ENCODE measurements at regions not wholly inside any gene's neighbourhood (a gene's known extent, or its start where the extent isn't known, plus 50 kb on each side); places are given as distances from the start of the nearest gene placed in this dataset.

DNA sequence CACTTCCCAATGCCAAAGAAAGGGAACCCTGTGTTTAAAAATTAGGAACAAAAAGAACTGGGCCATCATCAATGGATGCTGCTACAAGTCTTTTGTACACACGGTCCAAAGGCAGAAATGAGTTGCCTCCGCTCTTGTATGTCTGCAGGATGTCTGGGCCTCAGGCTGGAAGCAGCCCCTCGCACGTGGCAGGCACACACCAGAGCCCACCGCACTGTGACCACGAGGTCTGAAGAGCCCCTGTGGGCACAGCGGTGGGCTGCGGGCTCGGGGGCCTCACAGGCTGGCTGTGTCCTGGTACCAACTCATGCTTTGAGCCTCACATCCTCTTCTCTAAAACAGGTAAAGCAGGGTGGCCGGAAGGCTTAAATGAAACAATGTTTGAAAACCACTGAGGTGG lies 309.3 kb downstream of the C16orf95 start:
- H3K4me3 Mint-ChIP-seq: no peak overlapping the region
- H3K27me3 Mint-ChIP-seq: peaks cover 2% of the 10 kb centered on the region
- DNase-seq: no peak
- no peaks in the 10 kb centered on the region for H3K9me3 Mint-ChIP-seq
- H3K27ac Mint-ChIP-seq: no peak overlapping the region
- no peaks in the 10 kb centered on the region for H3K36me3 Mint-ChIP-seq (ENCODE audit: low read depth)
- ATAC-seq: no peak
- H3K4me1 Mint-ChIP-seq: no peaks in the 10 kb centered on the region

DNA sequence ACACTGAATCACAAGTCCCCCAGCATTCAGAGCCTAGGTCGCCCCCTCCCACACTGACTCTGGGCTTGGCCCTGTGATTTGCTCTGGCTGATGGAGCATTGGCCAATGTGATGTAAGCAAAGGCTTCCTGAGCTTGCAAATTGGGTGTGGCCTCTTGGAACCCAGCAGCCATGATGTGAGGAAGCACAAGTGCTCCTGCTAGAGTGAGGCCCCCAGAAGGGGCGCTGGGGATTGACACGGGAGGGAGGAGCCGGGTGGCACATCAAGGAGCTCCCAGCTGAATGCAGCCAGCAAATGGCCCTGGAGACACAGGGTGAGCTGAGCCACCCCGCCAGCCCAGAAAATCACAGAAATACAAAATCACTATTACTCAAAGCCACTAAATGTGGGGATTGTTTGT lies 308.5 kb downstream of the C16orf95 start:
- H3K4me1 Mint-ChIP-seq: no peaks in the 10 kb centered on the region
- H3K36me3 Mint-ChIP-seq (ENCODE audit: low read depth): no peaks in the 10 kb centered on the region
- peaks cover 2% of the 10 kb centered on the region for H3K27me3 Mint-ChIP-seq
- DNase-seq: no peak
- H3K27ac Mint-ChIP-seq: no peak overlapping the region
- ATAC-seq: no peak
- H3K4me3 Mint-ChIP-seq: no peak overlapping the region
- H3K9me3 Mint-ChIP-seq: no peaks in the 10 kb centered on the region

GRCh38 chr16:87012954-87013938 lies 303.9 kb downstream of the C16orf95 start:
- no peaks in the 10 kb centered on the region for H3K9me3 Mint-ChIP-seq
- peaks cover 20% of the 10 kb centered on the region for H3K27me3 Mint-ChIP-seq
- ATAC-seq: no peak
- DNase-seq: no peak
- H3K4me3 Mint-ChIP-seq: no peak overlapping the region
- H3K4me1 Mint-ChIP-seq: no peaks in the 10 kb centered on the region
- peaks cover 4% of the 10 kb centered on the region for H3K36me3 Mint-ChIP-seq (ENCODE audit: low read depth)
- no peak overlapping the region for H3K27ac Mint-ChIP-seq

DNA sequence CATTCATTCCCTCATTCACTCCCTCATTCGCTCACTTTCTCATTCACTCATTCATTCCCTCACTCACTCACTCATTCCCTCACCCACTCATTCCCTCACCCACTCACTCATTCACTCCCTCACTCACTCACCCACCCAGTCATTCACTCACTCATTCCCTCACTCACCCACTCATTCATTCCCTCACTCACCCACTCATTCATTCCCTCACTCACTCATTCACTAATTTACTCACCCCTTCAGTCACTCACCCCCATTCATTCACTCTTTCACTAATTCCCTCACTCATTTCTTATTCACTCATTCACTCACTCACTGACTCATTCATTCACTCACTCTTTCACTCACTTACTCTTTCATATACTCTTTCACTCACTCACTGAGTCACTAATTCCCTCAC lies 303.1 kb downstream of the C16orf95 start:
- peaks cover 4% of the 10 kb centered on the region for H3K36me3 Mint-ChIP-seq (ENCODE audit: low read depth)
- H3K27ac Mint-ChIP-seq: no peak overlapping the region
- H3K9me3 Mint-ChIP-seq: no peaks in the 10 kb centered on the region
- H3K4me3 Mint-ChIP-seq: no peak overlapping the region
- no peaks in the 10 kb centered on the region for H3K4me1 Mint-ChIP-seq
- H3K27me3 Mint-ChIP-seq: peaks cover 23% of the 10 kb centered on the region
- DNase-seq: no peak
- ATAC-seq: no peak

GRCh38 chr16:87015021-87015420 lies 302.2 kb downstream of the C16orf95 start:
- Mint-ChIP-seq H3K4me3 (no peak overlapping the region), H3K27me3 (peaks cover 23% of the 10 kb centered on the region), H3K9me3 (no peaks in the 10 kb centered on the region), H3K27ac (no peak overlapping the region), H3K36me3 (ENCODE audit: low read depth) (peaks cover 4% of the 10 kb centered on the region), H3K4me1 (no peaks in the 10 kb centered on the region)
- ATAC-seq (no peak), DNase-seq (no peak)

GRCh38 chr16:87016046-87017035 lies 300.9 kb downstream of the C16orf95 start:
- Mint-ChIP-seq H3K36me3 (ENCODE audit: low read depth) (peaks cover 4% of the 10 kb centered on the region), H3K9me3 (no peaks in the 10 kb centered on the region), H3K27ac (no peak overlapping the region), H3K4me1 (no peaks in the 10 kb centered on the region), H3K27me3 (peaks cover 29% of the 10 kb centered on the region), H3K4me3 (no peak overlapping the region)
- ATAC-seq (no peak), DNase-seq (no peak)

DNA sequence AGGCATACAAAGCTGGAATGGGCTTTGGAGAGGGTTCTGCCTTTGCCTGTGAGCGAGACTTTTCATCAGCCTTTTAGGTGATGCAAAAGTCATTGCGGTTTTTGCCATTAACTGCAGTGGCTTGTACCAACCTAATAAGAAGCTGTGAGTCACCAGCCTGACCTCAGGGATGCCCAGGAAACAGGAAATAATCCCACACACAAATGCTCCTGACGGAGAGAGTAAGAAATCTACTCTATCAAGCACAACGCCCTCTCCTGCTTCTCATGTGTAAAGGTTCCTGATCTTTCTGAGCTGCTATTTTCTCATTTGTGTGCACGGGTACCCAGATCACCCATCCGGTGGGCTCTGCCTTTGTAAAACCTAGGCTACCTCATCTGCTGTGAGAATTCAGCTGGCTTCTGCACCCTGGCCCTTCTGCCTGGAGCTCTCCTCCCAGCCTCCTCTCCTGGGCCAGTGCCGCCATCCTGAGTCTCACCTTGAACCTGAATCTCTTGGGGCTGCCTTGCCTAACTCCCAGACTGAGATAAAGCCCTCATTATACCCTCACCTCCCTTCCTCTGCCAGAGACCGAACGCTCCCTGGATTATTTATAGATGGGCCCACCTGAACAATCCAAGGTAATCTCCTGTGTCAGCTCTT lies 299.7 kb downstream of the C16orf95 start:
- H3K4me3 Mint-ChIP-seq: no peak overlapping the region

DNA sequence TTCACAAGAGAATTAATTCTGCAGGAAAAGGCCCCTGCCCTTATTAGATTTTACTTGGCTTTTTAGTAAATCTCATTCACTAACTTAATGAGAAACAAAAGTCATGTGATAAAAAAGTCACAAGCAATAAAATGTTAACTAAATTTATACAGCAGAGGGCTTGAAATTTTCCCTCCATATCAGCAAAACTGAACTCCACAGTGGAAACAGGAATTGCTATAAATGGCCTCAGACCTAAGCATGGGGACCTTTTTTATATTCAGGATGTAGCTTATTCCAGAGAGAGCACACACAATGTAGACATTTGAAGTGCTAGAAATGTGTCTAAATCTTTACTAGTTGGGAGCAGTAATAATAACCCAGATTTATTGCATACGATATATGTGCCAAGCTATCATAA lies 291.5 kb downstream of the C16orf95 start:
- Mint-ChIP-seq H3K4me1 (no peaks in the 10 kb centered on the region), H3K9me3 (no peaks in the 10 kb centered on the region), H3K4me3 (no peak overlapping the region), H3K27me3 (peaks cover 18% of the 10 kb centered on the region), H3K27ac (no peak overlapping the region), H3K36me3 (ENCODE audit: low read depth) (no peaks in the 10 kb centered on the region)
- ATAC-seq (no peak), DNase-seq (no peak)

More for the DNA sequence above, 299.7 kb downstream of the C16orf95 start:
- ATAC-seq (peak; percentile 46), DNase-seq (no peak)
- peaks cover 4% of the 10 kb centered on the region for H3K36me3 Mint-ChIP-seq (ENCODE audit: low read depth)
- no peaks in the 10 kb centered on the region for H3K9me3 Mint-ChIP-seq
- no peaks in the 10 kb centered on the region for H3K4me1 Mint-ChIP-seq
- H3K27me3 Mint-ChIP-seq: peaks cover 34% of the 10 kb centered on the region
- H3K27ac Mint-ChIP-seq: no peak overlapping the region

DNA sequence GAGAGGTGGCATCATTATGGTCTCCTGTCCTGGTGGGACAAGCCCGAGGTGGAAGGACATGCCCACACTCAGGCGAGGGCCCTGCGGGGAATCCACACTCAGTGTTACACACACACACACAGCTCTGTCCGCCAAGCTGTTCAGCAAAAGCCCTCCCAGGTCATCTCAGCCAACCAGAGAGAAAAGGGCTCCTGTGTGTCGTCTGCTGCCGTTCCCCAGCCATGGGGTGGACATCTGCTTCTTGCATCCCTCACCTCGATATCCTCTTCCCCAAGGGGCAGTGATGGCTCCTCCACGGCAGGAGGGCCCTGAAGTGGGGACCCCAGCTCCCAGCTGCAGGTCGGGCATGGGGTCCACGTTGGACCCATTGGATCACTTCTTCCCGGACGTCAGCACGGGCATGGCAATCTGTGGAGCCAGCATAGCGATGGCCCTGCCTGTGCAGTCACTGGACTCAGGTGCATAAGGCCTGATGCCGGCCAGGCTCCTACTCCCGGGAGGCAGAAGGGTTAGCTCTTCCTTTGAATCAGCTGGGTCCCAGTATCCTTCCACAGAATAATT lies 290.1 kb downstream of the C16orf95 start:
- Mint-ChIP-seq H3K4me1 (no peaks in the 10 kb centered on the region), H3K27me3 (peaks cover 9% of the 10 kb centered on the region), H3K36me3 (ENCODE audit: low read depth) (no peaks in the 10 kb centered on the region), H3K27ac (no peak overlapping the region), H3K4me3 (no peak overlapping the region), H3K9me3 (no peaks in the 10 kb centered on the region)
- DNase-seq: no peak
- ATAC-seq: no peak

DNA sequence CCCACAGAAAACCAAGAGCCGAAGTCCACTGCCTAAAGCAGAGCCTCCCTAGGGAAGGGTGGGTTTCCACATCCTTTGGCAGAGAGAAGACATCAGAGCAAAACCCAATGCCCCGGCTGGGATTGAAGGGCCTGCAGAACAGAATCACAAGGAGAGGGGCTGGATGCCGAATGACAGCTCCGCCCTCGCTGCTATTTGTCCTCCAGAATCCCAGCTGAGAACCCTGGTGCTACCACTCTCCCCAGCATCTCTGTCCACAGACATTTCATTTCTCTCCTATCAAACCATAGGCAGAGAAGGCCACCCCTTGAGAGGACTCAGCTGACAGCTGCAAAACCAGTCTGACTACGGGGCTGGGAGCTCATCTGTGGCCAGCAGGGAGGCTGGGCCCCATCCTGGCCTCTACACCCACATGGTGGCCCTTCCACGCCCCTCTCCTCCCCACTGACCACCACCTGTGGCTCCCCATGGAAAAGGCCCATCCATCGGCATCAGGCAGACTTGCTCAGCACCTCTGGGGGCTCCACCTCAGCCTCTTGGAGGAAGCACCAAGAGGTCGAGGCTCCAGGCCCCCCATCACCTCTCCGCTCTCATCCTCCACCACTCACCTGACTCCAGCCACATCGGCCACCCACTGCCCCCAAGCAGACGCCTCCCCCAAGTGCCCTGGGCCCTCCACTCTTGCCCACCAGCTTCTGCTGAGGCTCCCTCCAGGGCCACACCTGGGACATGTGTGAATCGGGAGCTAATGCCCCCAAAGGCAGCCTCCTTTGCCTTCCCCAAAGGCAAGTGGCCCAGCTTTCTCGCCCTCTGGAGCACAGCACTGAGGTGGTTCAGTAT lies 288.5 kb downstream of the C16orf95 start:
- Mint-ChIP-seq H3K36me3 (ENCODE audit: low read depth) (no peaks in the 10 kb centered on the region), H3K4me3 (no peak overlapping the region), H3K9me3 (no peaks in the 10 kb centered on the region), H3K4me1 (no peaks in the 10 kb centered on the region), H3K27ac (no peak overlapping the region), H3K27me3 (peaks cover 6% of the 10 kb centered on the region)
- ATAC-seq: no peak
- DNase-seq: no peak

DNA sequence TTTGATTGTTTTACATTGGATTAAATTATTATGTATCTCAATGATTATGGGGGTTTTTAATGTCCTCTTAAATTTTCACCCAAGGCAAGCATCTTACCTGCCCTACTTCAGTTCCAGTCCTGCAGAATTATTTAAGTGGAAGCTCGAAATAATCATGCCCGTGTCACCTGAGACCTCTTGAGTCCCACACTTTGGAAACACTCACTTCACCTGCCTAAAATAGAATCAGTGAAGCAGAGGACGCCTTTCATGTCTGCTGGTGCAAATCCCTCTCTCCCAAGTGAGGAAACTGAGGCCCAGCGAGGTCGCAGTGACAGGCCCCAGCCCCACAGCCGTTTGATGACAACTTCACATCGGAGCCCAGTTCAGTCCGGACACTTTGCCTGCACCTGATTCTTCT lies 284.6 kb downstream of the C16orf95 start:
- H3K4me1 Mint-ChIP-seq: no peaks in the 10 kb centered on the region
- H3K9me3 Mint-ChIP-seq: no peaks in the 10 kb centered on the region
- no peaks in the 10 kb centered on the region for H3K27me3 Mint-ChIP-seq
- H3K27ac Mint-ChIP-seq: no peak overlapping the region
- H3K4me3 Mint-ChIP-seq: no peak overlapping the region
- no peaks in the 10 kb centered on the region for H3K36me3 Mint-ChIP-seq (ENCODE audit: low read depth)
- no peak for ATAC-seq
- no peak for DNase-seq

GRCh38 chr16:87033021-87033471 lies 284.1 kb downstream of the C16orf95 start:
- no peaks in the 10 kb centered on the region for H3K36me3 Mint-ChIP-seq (ENCODE audit: low read depth)
- H3K27me3 Mint-ChIP-seq: no peaks in the 10 kb centered on the region
- no peak for ATAC-seq

DNA sequence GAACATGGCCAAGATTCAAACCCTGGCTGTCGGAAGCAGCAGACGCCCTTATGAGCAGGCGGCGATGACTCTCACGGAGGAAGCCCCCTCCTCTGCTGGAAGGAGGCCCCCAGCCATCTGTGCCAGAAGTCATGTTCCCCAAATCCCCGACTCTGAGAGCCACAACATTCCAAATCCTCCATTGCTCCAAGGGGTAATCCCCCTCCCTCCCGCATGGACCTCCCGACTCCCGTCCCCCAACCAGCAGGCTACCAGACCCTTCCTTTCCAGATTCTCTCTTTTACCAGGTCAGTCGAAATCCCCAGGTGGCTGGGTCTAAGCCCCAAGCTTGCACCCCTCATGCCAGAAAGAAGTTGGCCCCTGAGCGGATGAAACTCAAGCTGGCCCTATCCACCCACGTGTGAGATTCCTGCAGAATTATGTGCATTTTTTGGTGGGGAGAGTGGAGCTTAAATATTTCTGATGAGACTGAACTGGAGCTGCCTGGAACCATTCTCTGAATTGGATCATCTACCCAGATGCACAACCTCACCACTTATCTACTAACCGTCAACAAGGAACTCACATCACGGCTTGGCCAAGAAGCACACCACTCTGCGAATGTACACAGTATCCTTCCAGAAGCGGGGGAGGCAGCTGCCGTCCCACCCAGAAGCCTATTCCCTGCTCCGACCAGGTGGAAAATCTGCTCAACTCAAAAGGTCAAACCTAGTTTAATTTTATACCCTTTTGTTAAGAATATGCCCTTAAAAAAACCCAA lies 283.5 kb downstream of the C16orf95 start:
- Mint-ChIP-seq H3K4me3 (no peak overlapping the region), H3K27ac (no peak overlapping the region), H3K4me1 (no peaks in the 10 kb centered on the region), H3K36me3 (ENCODE audit: low read depth) (no peaks in the 10 kb centered on the region), H3K27me3 (peaks cover 2% of the 10 kb centered on the region), H3K9me3 (no peaks in the 10 kb centered on the region)
- DNase-seq (no peak), ATAC-seq (no peak)

More at GRCh38 chr16:87033021-87033471, 284.1 kb downstream of the C16orf95 start:
- Mint-ChIP-seq H3K4me1 (no peaks in the 10 kb centered on the region), H3K4me3 (no peak overlapping the region), H3K27ac (no peak overlapping the region), H3K9me3 (no peaks in the 10 kb centered on the region)
- no peak for DNase-seq

All from activated naive CD8-positive, alpha-beta T cell treated with anti-CD3 and anti-CD28 coated beads, Interleukin-2, amount 50 U/mL, for 24 hours (primary cell).